ENCODE measurements at regions not wholly inside any gene's neighbourhood (a gene's known extent, or its start where the extent isn't known, plus 50 kb on each side); places are given as distances from the start of the nearest gene placed in this dataset.

- TF ChIP-seq, protein P1, sequence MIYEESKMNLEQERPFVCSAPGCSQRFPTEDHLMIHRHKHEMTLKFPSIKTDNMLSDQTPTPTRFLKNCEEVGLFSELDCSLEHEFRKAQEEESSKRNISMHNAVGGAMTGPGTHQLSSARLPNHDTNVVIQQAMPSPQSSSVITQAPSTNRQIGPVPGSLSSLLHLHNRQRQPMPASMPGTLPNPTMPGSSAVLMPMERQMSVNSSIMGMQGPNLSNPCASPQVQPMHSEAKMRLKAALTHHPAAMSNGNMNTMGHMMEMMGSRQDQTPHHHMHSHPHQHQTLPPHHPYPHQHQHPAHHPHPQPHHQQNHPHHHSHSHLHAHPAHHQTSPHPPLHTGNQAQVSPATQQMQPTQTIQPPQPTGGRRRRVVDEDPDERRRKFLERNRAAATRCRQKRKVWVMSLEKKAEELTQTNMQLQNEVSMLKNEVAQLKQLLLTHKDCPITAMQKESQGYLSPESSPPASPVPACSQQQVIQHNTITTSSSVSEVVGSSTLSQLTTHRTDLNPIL (CRISPR knock-in tag; IDR thresholded peaks at IDR 0.05; ENCODE audit: low read depth), result no peak
- TF ChIP-seq ARNTL (CRISPR knock-in tag; IDR thresholded peaks at IDR 0.05; ENCODE audit: borderline replicate concordance, low read depth) (no peak), OSR1 (CRISPR knock-in tag; IDR thresholded peaks at IDR 0.05) (no peak), SNAI2 (CRISPR knock-in tag; IDR thresholded peaks at IDR 0.05) (no peak), ZNF565 (CRISPR knock-in tag; conservative IDR thresholded peaks at IDR 0.05; ENCODE audit: low read depth) (no peak), TCF4 (CRISPR knock-in tag; IDR thresholded peaks at IDR 0.05; ENCODE audit: borderline replicate concordance) (no peak), ZFP30 (CRISPR knock-in tag; IDR thresholded peaks at IDR 0.05) (no peak), ZNF8 (CRISPR knock-in tag; IDR thresholded peaks at IDR 0.05) (no peak), ESRRG (CRISPR knock-in tag; IDR thresholded peaks at IDR 0.05) (no peak), CSDC2 (CRISPR knock-in tag; IDR thresholded peaks at IDR 0.05) (no peak), BACH2 (CRISPR knock-in tag; IDR thresholded peaks at IDR 0.05; ENCODE audit: borderline replicate concordance) (no peak), ZC3H10 (CRISPR knock-in tag; IDR thresholded peaks at IDR 0.05) (no peak), PATZ1 (CRISPR knock-in tag; IDR thresholded peaks at IDR 0.05; ENCODE audit: borderline replicate concordance) (no peak)
- TF ChIP-seq, protein P2, sequence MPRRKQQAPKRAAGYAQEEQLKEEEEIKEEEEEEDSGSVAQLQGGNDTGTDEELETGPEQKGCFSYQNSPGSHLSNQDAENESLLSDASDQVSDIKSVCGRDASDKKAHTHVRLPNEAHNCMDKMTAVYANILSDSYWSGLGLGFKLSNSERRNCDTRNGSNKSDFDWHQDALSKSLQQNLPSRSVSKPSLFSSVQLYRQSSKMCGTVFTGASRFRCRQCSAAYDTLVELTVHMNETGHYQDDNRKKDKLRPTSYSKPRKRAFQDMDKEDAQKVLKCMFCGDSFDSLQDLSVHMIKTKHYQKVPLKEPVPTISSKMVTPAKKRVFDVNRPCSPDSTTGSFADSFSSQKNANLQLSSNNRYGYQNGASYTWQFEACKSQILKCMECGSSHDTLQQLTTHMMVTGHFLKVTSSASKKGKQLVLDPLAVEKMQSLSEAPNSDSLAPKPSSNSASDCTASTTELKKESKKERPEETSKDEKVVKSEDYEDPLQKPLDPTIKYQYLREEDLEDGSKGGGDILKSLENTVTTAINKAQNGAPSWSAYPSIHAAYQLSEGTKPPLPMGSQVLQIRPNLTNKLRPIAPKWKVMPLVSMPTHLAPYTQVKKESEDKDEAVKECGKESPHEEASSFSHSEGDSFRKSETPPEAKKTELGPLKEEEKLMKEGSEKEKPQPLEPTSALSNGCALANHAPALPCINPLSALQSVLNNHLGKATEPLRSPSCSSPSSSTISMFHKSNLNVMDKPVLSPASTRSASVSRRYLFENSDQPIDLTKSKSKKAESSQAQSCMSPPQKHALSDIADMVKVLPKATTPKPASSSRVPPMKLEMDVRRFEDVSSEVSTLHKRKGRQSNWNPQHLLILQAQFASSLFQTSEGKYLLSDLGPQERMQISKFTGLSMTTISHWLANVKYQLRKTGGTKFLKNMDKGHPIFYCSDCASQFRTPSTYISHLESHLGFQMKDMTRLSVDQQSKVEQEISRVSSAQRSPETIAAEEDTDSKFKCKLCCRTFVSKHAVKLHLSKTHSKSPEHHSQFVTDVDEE (CRISPR knock-in tag; IDR thresholded peaks at IDR 0.05), result no peak
Observed at GRCh38 chr6:99746261-99746895, 139.7 kb downstream of the PRDM13 start.

Data from SK-N-SH treated with all-trans-retinoic acid at 6 μM for 48 hours (cell line).